ENCODE measurements at regions not wholly inside any gene's neighbourhood (a gene's known extent, or its start where the extent isn't known, plus 50 kb on each side); places are given as distances from the start of the nearest gene placed in this dataset.

GRCh38 chr2:167423731-167424130 lies 535.5 kb downstream of the XIRP2 start:
- Mint-ChIP-seq H3K4me1 (peaks cover 4% of the 10 kb centered on the region), H3K9me3 (no peaks in the 10 kb centered on the region), H3K4me3 (no peak overlapping the region), H3K27me3 (ENCODE audit: low read depth) (no peaks in the 10 kb centered on the region), H3K27ac (ENCODE audit: unreplicated experiment) (no peak overlapping the region), H3K36me3 (ENCODE audit: low read depth) (no peaks in the 10 kb centered on the region)
- no peak for TF ChIP-seq CTCF (conservative IDR thresholded peaks at IDR 0.05)
- DNase-seq (ENCODE audit: low read depth, low spot score): no peak

- peaks cover 12% of the 10 kb centered on the region for H3K9me3 Mint-ChIP-seq
- peaks cover 4% of the 10 kb centered on the region for H3K4me1 Mint-ChIP-seq
- no peak overlapping the region for H3K4me3 Mint-ChIP-seq
- TF ChIP-seq CTCF (conservative IDR thresholded peaks at IDR 0.05): no peak
- no peak for DNase-seq (ENCODE audit: low read depth, low spot score)
- H3K27ac Mint-ChIP-seq (ENCODE audit: unreplicated experiment): no peak overlapping the region
- peaks cover 5% of the 10 kb centered on the region for H3K36me3 Mint-ChIP-seq (ENCODE audit: low read depth)
- no peaks in the 10 kb centered on the region for H3K27me3 Mint-ChIP-seq (ENCODE audit: low read depth)
Measured at GRCh38 chr2:167420211-167420610, 531.9 kb downstream of the XIRP2 start.

GRCh38 chr2:167415068-167415467 lies 526.8 kb downstream of the XIRP2 start:
- DNase-seq (ENCODE audit: low read depth, low spot score): no peak
- H3K4me1 Mint-ChIP-seq: no peaks in the 10 kb centered on the region
- H3K27ac Mint-ChIP-seq (ENCODE audit: unreplicated experiment): no peak overlapping the region
- TF ChIP-seq CTCF (conservative IDR thresholded peaks at IDR 0.05): no peak
- H3K36me3 Mint-ChIP-seq (ENCODE audit: low read depth): peaks cover 15% of the 10 kb centered on the region
- peaks cover 15% of the 10 kb centered on the region for H3K9me3 Mint-ChIP-seq
- no peaks in the 10 kb centered on the region for H3K27me3 Mint-ChIP-seq (ENCODE audit: low read depth)
- no peak overlapping the region for H3K4me3 Mint-ChIP-seq

- Mint-ChIP-seq H3K4me3 (no peak overlapping the region), H3K27ac (ENCODE audit: unreplicated experiment) (no peak overlapping the region), H3K4me1 (no peaks in the 10 kb centered on the region), H3K27me3 (ENCODE audit: low read depth) (no peaks in the 10 kb centered on the region), H3K36me3 (ENCODE audit: low read depth) (peaks cover 27% of the 10 kb centered on the region), H3K9me3 (peaks cover 17% of the 10 kb centered on the region)
- TF ChIP-seq CTCF (conservative IDR thresholded peaks at IDR 0.05): no peak
- DNase-seq (ENCODE audit: low read depth, low spot score): no peak
Measured at GRCh38 chr2:167411367-167411766, 523.1 kb downstream of the XIRP2 start.

GRCh38 chr2:167406558-167406957 lies 518.3 kb downstream of the XIRP2 start:
- no peak overlapping the region for H3K27ac Mint-ChIP-seq (ENCODE audit: unreplicated experiment)
- H3K4me1 Mint-ChIP-seq: no peaks in the 10 kb centered on the region
- H3K4me3 Mint-ChIP-seq: no peak overlapping the region
- no peaks in the 10 kb centered on the region for H3K27me3 Mint-ChIP-seq (ENCODE audit: low read depth)
- no peak for DNase-seq (ENCODE audit: low read depth, low spot score)
- TF ChIP-seq CTCF (conservative IDR thresholded peaks at IDR 0.05): no peak
- peaks cover 11% of the 10 kb centered on the region for H3K9me3 Mint-ChIP-seq
- H3K36me3 Mint-ChIP-seq (ENCODE audit: low read depth): peaks cover 20% of the 10 kb centered on the region

Measured in neural crest cell (in vitro differentiated cells).